Neural progenitor cell (in vitro differentiated cells): ENCODE measurements at regions not wholly inside any gene's neighbourhood (a gene's known extent, or its start where the extent isn't known, plus 50 kb on each side); places are given as distances from the start of the nearest gene placed in this dataset.

ENCODE experiments used
- EZH2 ChIP-seq: fragments of 200-600 bp; sonication (generic); IDR thresholded peaks from 2 replicates; pipeline ENCODE4 v1.6.1; 2017; ENCODE audit warnings: antibody characterized with exemption, mild to moderate bottlenecking, moderate library complexity
- EZH2phosphoT487 ChIP-seq: fragments of 200-600 bp; sonication (generic); IDR thresholded peaks from 2 replicates; pipeline ENCODE4 v1.6.1; 2017; ENCODE audit warnings: antibody characterized with exemption
- TF ChIP-seq, protein P1 (sequence below): fragments of 200-600 bp; sonication (generic); IDR thresholded peaks from 2 replicates; pipeline ENCODE4 v1.5.1; 2017; ENCODE audit warnings: antibody characterized with exemption, mild to moderate bottlenecking

DNA sequence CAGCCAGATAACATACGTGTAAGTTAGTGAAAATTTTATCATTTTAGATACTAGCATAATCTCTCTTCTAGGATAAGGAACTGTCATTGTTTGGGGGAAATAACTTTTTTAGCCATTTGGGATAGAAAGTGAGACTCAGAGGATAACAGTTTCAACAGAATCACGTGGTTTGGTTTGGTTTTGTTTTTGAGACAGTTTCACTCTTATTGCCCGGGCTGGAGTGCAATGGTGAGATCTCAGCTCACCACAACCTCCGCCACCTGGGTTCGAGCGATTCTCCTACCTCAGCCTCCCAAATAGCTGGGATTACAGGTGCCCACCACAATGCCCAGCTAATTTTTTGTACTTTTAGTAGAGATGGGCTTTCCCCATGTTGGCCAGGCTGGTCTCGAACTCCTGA, 323.2 kb upstream of the MEIS1 start:
- TF ChIP-seq, protein P1, sequence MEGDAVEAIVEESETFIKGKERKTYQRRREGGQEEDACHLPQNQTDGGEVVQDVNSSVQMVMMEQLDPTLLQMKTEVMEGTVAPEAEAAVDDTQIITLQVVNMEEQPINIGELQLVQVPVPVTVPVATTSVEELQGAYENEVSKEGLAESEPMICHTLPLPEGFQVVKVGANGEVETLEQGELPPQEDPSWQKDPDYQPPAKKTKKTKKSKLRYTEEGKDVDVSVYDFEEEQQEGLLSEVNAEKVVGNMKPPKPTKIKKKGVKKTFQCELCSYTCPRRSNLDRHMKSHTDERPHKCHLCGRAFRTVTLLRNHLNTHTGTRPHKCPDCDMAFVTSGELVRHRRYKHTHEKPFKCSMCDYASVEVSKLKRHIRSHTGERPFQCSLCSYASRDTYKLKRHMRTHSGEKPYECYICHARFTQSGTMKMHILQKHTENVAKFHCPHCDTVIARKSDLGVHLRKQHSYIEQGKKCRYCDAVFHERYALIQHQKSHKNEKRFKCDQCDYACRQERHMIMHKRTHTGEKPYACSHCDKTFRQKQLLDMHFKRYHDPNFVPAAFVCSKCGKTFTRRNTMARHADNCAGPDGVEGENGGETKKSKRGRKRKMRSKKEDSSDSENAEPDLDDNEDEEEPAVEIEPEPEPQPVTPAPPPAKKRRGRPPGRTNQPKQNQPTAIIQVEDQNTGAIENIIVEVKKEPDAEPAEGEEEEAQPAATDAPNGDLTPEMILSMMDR: no peak
- TF ChIP-seq EZH2phosphoT487 (no peak), EZH2 (no peak)
